Astrocyte (in vitro differentiated cells and primary cell): ENCODE measurements at regions not wholly inside any gene's neighbourhood (a gene's known extent, or its start where the extent isn't known, plus 50 kb on each side); places are given as distances from the start of the nearest gene placed in this dataset.

Experiments used
- DNase-seq: peaks from one replicate; pipeline ENCODE4 v3.0.0-alpha.2; 2010; ENCODE audit warnings: low read depth
- FAIRE-seq: peaks from 2 replicates; lab custom pipeline; 2011; peaks lifted over from hg19 to GRCh38; lab: Jason Lieb, UNC
- H2AFZ ChIP-seq: 2 replicates; pipeline ENCODE4 v1.6.0; 2012; ENCODE audit warnings: low read depth, low read length, inconsistent platforms
- H3K27ac ChIP-seq: 2 replicates; pipeline ENCODE4 v1.5.1; 2011; ENCODE audit warnings: low read depth, low read length, inconsistent platforms
- H3K27me3 ChIP-seq: 2 replicates; pipeline ENCODE4 v1.6.0; 2011; ENCODE audit warnings: low read length, inconsistent platforms; ENCODE audit not compliant: insufficient read depth
- H3K36me3 ChIP-seq: 2 replicates; pipeline ENCODE4 v1.5.1; 2011; ENCODE audit warnings: low read length, inconsistent platforms; ENCODE audit not compliant: insufficient read depth
- H3K4me1 ChIP-seq: 2 replicates; pipeline ENCODE4 v1.5.1; 2011; ENCODE audit warnings: low read length, inconsistent platforms; ENCODE audit not compliant: insufficient read depth
- H3K4me2 ChIP-seq: 2 replicates; pipeline ENCODE4 v1.6.0; 2012; ENCODE audit warnings: low read length, inconsistent platforms
- H3K4me3 ChIP-seq: 2 replicates; pipeline ENCODE4 v1.5.1; 2011; ENCODE audit warnings: low read depth, mild to moderate bottlenecking, low read length, inconsistent platforms; ENCODE audit not compliant: insufficient read depth
- H3K79me2 ChIP-seq: 2 replicates; pipeline ENCODE4 v1.6.0; 2012; ENCODE audit warnings: mild to moderate bottlenecking, low read length, inconsistent platforms; ENCODE audit not compliant: insufficient read depth
- H3K9ac ChIP-seq: 2 replicates; pipeline ENCODE4 v1.6.0; 2012; ENCODE audit warnings: mild to moderate bottlenecking, low read length, inconsistent platforms
- H3K9me3 ChIP-seq: 2 replicates; pipeline ENCODE4 v1.5.1; 2012; ENCODE audit warnings: low read depth, mild to moderate bottlenecking, low read length, inconsistent platforms; ENCODE audit not compliant: insufficient read depth
- H4K20me1 ChIP-seq: 2 replicates; pipeline ENCODE4 v1.6.0; 2012; ENCODE audit warnings: low read length, inconsistent platforms; ENCODE audit not compliant: insufficient read depth
- H3K27ac Mint-ChIP-seq: one replicate; pipeline ENCODE4 v1.8.0; 2021; ENCODE audit warnings: mild to moderate bottlenecking, mixed read lengths; ENCODE audit not compliant: unreplicated experiment
- H3K27me3 Mint-ChIP-seq: one replicate; pipeline ENCODE4 v1.8.0; 2021; ENCODE audit warnings: low read depth, mixed read lengths; ENCODE audit not compliant: unreplicated experiment
- H3K36me3 Mint-ChIP-seq: one replicate; pipeline ENCODE4 v1.8.0; 2021; ENCODE audit warnings: low read depth, mixed read lengths; ENCODE audit not compliant: unreplicated experiment
- H3K4me1 Mint-ChIP-seq: one replicate; pipeline ENCODE4 v1.8.0; 2021; ENCODE audit warnings: low read depth, mixed read lengths; ENCODE audit not compliant: unreplicated experiment
- H3K4me3 Mint-ChIP-seq: one replicate; pipeline ENCODE4 v1.8.0; 2021; ENCODE audit warnings: mild to moderate bottlenecking, moderate library complexity, mixed read lengths; ENCODE audit not compliant: unreplicated experiment
- H3K9me3 Mint-ChIP-seq: one replicate; pipeline ENCODE4 v1.8.0; 2021; ENCODE audit warnings: mild to moderate bottlenecking, mixed read lengths; ENCODE audit not compliant: unreplicated experiment
- CTCF ChIP-seq: IDR thresholded peaks from 2 replicates; pipeline ENCODE4 v1.5.1; 2011; ENCODE audit warnings: low read depth, mild to moderate bottlenecking, inconsistent platforms, low read length, moderate library complexity; ENCODE audit not compliant: insufficient read depth
- EZH2 ChIP-seq: IDR thresholded peaks from 2 replicates; pipeline ENCODE4 v1.6.1; 2012; ENCODE audit warnings: mild to moderate bottlenecking, low read length, inconsistent platforms; ENCODE audit not compliant: insufficient read depth

GRCh38 chr3:89690646-89691045 lies 583.2 kb downstream of the EPHA3 start:
- Histone ChIP-seq H4K20me1 (no peaks in the 10 kb centered on the region), H3K9me3 (no peaks in the 10 kb centered on the region), H3K4me2 (no peak overlapping the region), H3K27me3 (no peaks in the 10 kb centered on the region), H3K36me3 (no peaks in the 10 kb centered on the region), H3K9ac (no peak overlapping the region), H3K79me2 (no peaks in the 10 kb centered on the region), H3K4me3 (no peak overlapping the region), H3K27ac (no peak overlapping the region), H2AFZ (no peak overlapping the region), H3K4me1 (no peaks in the 10 kb centered on the region)
- TF ChIP-seq EZH2 (no peak), CTCF (no peak)
- FAIRE-seq (no peak), DNase-seq (peak; percentile 14)
- Mint-ChIP-seq H3K27me3 (no peaks in the 10 kb centered on the region), H3K9me3 (no peaks in the 10 kb centered on the region), H3K27ac (no peak overlapping the region), H3K36me3 (no peaks in the 10 kb centered on the region), H3K4me3 (no peak overlapping the region), H3K4me1 (no peaks in the 10 kb centered on the region)

GRCh38 chr3:89692601-89693000 lies 585.2 kb downstream of the EPHA3 start:
- no peak overlapping the region for H3K9ac ChIP-seq
- Mint-ChIP-seq H3K27ac (no peak overlapping the region), H3K27me3 (no peaks in the 10 kb centered on the region), H3K36me3 (no peaks in the 10 kb centered on the region), H3K4me3 (no peak overlapping the region), H3K4me1 (peaks cover 6% of the 10 kb centered on the region), H3K9me3 (no peaks in the 10 kb centered on the region)
- no peaks in the 10 kb centered on the region for H3K27me3 ChIP-seq
- no peaks in the 10 kb centered on the region for H4K20me1 ChIP-seq
- TF ChIP-seq EZH2: no peak
- no peak for TF ChIP-seq CTCF
- no peaks in the 10 kb centered on the region for H3K9me3 ChIP-seq
- no peak overlapping the region for H3K4me3 ChIP-seq
- H3K36me3 ChIP-seq: no peaks in the 10 kb centered on the region
- no peak overlapping the region for H3K4me2 ChIP-seq
- no peak overlapping the region for H3K27ac ChIP-seq
- no peak overlapping the region for H2AFZ ChIP-seq
- FAIRE-seq (no peak), DNase-seq (no peak)
- H3K4me1 ChIP-seq: no peaks in the 10 kb centered on the region
- no peaks in the 10 kb centered on the region for H3K79me2 ChIP-seq

- H3K27ac Mint-ChIP-seq: no peak overlapping the region
- no peak for FAIRE-seq
- Histone ChIP-seq H3K36me3 (no peaks in the 10 kb centered on the region), H2AFZ (no peak overlapping the region), H3K9ac (no peak overlapping the region), H3K4me1 (no peaks in the 10 kb centered on the region), H3K4me2 (no peak overlapping the region), H3K27me3 (no peaks in the 10 kb centered on the region), H3K4me3 (no peak overlapping the region), H3K79me2 (no peaks in the 10 kb centered on the region), H4K20me1 (no peaks in the 10 kb centered on the region), H3K27ac (no peak overlapping the region), H3K9me3 (no peaks in the 10 kb centered on the region)
- peaks cover 17% of the 10 kb centered on the region for H3K4me1 Mint-ChIP-seq
- DNase-seq: no peak
- H3K9me3 Mint-ChIP-seq: peaks cover 3% of the 10 kb centered on the region
- H3K27me3 Mint-ChIP-seq: no peaks in the 10 kb centered on the region
- H3K4me3 Mint-ChIP-seq: no peak overlapping the region
- TF ChIP-seq EZH2: no peak
- TF ChIP-seq CTCF: no peak
- no peaks in the 10 kb centered on the region for H3K36me3 Mint-ChIP-seq
Observed at GRCh38 chr3:89697321-89697916, 590.0 kb downstream of the EPHA3 start.
